ENCODE measurements at regions not wholly inside any gene's neighbourhood (a gene's known extent, or its start where the extent isn't known, plus 50 kb on each side); places are given as distances from the start of the nearest gene placed in this dataset.

DNA sequence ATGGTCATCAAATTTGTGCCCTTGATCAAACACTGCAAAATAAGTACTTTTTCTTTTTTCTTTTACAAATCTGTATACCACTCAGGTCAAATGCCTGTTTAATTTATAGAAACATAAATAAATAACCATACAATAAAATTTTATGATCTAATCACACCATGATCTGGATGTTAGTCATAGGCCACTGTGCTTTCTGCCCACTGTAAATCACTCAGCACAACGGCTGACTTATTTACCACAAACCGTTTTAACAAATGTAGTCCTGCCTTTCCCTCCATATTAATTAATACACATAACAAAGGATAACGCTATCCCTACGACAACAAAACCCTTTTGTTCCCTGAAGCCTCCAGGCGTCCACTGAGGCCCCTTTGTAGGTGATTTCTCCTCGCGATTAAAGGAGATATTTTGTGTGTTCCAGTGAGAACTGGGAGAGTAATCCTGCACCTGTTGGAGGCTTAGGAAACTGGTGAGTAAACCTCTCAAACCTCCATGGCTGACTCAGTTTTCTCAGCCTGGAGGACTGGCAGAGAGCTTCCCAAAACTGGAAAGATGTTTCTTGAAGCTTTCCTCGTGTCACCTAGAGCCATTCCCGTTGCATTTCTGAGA lies 477.1 kb upstream of the SGCG start:
- DNase-seq: no peak

DNA sequence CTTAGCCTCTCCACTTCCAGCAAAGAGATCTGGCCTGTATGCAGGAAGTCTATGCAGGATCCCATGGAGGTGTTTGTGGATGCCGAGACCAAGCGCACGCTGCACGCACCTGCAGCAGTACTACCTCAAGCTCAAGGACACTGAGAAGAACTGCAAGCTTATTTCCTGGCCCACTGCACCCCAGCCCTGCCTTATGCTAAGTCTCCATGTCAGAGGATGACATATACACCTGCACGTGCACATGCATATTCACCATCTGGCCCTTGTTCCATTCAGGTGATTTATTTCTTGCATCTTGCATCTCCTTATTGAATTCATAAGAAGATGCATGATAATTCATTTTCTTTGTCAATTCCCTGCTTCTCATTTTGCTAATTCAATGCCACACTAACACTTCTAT lies 472.8 kb upstream of the SGCG start:
- no peak for DNase-seq

GRCh38 chr13:22717036-22717435 lies 463.7 kb upstream of the SGCG start:
- no peak for DNase-seq

DNA sequence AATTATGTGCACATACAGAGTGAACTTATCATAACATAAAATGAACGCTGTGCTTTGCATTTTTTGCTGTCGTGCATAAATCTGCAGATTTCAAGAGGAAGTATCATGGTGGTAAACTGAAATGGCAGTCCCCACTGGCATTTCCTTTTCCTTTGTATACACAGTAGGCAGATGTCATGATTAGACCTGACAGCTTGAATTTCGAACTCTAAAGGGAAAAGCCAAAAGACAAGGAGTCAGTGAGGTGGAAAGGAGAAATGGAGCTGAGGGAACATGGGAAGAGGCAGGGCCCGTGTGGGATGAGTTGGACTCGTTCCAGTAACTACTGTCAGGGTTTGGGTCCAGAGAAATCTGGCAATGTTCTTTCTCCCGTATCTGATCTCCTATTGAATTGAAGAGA lies 454.1 kb upstream of the SGCG start:
- DNase-seq: no peak

DNA sequence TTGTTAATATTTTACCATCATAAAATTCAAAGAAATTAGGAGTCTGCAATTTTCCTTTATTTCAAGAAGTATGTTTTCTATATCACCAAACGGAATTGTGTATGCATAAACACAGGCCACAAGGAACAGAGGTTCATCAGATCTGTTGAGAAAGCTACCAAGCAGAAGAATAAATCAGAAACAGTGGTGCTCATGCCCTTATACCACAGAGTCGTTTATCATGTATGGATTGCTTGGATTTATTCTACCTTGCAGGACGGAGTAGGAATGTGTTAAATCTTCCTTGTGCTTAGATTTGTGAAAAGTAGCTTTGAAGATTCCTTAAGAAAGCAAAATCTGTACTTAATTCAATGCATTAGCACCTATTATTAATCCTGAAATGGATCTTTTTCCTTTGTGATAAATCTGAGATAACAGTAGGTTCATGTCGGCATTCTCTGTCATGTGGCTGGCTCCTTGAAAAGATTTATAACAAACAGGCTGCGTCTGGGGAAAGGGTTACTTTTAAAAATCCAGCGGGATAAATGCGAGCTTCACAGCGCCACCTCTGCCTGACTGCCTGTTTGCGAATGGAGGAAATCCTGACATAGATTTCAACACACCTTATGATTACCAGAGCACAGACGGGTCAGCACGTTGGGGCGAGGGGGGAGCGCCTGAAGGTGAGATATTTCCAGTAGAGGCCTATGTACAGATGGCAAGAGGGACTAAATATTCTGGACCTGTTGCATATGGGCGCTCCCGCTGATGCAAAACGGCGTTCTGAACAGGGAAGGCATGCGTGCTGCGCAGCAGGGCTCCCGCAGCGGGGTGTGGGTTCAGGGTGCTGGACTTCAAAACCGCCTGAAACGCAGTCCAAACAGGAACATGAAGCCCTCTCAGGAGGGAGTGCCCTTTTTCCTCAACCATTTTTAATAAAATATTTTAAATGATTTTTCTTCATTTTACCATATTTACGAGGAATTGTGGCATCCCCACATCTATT lies 445.5 kb upstream of the SGCG start:
- DNase-seq: no peak

GRCh38 chr13:22736084-22736767 lies 444.6 kb upstream of the SGCG start:
- no peak for DNase-seq

- no peak for DNase-seq
Observed at GRCh38 chr13:22736768-22737092, 444.0 kb upstream of the SGCG start.

DNA sequence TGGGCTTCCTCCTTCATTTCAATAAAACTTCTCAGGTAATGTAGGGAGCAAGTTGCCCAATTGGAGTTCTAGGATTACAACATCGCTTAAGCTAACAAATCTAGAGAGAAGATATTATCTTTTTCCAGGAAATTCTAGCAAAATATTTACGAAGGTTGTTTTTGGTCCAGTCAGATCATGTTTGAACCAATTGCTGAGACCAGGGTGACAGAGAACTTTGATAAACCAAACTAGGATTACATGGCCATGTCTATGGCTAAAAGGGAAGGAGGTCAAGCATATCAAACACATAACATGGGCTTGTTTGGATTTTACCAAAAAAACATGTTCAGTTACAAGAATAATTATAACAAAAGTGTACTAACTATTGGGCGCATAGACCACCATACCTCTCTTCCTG lies 442.4 kb upstream of the SGCG start:
- no peak for DNase-seq

GRCh38 chr13:22740264-22740663 lies 440.5 kb upstream of the SGCG start:
- DNase-seq: no peak

DNA sequence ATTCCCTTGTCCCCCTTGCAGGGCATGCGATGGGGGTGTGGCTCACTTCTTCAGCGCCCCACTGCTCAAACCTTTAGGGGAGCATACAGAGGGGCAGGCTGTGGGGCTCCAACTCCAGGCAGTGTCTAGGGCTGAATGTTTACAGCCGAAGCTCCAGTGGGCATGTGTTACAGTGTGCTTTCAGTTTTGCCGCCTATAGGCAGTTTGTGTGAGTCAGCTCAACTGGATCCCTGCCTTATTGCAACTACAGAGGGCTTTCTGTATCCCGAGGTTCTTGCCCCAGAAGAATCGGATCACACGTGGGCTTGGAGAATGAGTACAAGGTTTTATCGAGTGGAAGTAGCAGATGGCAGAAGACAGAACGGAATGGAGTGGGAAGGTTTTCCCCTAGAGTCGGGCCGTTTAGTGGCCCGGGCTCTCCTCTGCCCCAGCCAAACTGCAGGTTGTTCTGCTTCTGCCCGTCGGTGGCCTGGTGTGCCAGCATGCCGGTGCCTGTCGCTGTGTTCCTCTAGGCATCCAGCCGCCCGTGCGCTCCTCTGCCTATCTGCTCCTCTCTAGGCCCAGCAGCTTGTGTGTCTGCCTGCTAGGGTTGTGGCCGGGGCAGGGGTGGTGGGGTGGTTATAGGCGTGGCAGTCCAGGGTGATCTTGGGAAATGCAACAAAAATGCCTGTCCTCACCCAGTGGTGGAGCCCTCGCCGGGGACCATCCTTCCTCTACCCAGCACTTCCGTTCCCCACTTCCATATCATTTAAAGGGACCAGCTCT lies 435.9 kb upstream of the SGCG start:
- DNase-seq: no peak

GRCh38 chr13:22748866-22749577 lies 431.8 kb upstream of the SGCG start:
- DNase-seq: no peak

DNA sequence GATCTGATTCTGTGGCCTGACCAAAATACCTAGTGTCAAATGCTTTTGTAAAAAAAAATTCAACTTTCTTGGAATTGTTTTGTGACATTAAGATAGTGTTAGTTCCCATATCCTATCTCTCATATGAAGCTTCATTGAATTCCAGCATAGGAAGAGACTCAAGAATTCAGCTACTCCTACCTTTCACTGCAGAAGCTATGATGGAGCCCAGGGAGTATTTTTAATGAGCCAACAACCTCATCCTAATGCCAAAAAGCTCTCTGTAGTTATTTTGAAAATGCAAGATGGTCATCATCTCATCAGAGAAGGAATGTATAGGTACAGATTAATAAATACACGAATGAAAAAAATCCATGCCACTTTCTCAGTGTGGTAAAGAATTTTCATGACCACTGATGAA lies 431.2 kb upstream of the SGCG start:
- no peak for DNase-seq

DNA sequence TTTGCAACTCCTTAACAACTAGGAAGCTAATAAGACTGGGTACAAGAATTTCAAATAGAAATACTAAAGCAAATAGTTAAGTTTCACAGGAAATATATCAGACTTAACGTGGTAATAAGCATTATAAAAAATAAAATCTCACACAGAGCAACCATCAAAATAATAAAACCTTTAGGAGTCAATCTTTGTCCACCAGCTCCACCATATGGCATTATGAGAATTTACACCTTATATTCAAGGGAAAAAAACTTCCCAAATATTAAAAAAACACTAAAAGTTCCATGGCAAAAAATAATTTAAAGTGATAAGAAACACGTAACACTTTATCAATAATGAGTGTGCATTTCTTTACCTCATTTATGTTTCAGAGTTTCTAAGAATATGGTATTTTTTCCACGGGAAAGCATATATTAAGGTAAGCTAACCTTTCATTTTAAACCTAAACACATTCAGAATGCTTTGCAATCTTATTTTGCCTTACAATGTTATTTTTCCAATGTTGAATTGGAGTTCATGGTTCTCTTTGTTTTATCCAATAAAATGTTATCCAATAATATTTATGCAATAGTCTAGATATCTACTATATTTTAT lies 423.2 kb upstream of the SGCG start:
- no peak for DNase-seq

GRCh38 chr13:22758245-22758644 lies 422.5 kb upstream of the SGCG start:
- DNase-seq: no peak

- no peak for DNase-seq
Observed at GRCh38 chr13:22761709-22762108, 419.1 kb upstream of the SGCG start.

- no peak for DNase-seq
Observed at GRCh38 chr13:22765547-22765946, 415.2 kb upstream of the SGCG start.

DNA sequence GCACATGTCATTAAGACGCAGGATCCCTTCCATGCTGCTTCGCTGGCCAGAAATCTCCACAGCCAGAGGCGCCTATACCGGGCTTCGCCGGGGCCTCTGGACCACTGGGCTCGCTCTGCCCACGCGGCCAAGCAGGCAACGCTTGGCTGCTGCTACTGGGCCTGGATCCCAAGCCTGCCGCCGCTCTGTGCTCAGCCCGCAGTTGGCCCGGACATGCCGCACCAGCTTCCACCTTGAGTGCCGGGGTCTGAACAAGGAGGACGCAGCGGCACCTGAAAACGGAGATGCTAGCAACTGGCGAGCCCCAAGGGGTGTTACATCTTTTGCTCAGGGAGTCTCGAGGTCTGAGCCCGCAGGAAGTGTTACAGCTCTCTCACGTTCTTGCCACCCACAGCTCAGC lies 409.9 kb upstream of the SGCG start:
- no peak for DNase-seq

GRCh38 chr13:22773465-22773864 lies 407.3 kb upstream of the SGCG start:
- DNase-seq: no peak

DNA sequence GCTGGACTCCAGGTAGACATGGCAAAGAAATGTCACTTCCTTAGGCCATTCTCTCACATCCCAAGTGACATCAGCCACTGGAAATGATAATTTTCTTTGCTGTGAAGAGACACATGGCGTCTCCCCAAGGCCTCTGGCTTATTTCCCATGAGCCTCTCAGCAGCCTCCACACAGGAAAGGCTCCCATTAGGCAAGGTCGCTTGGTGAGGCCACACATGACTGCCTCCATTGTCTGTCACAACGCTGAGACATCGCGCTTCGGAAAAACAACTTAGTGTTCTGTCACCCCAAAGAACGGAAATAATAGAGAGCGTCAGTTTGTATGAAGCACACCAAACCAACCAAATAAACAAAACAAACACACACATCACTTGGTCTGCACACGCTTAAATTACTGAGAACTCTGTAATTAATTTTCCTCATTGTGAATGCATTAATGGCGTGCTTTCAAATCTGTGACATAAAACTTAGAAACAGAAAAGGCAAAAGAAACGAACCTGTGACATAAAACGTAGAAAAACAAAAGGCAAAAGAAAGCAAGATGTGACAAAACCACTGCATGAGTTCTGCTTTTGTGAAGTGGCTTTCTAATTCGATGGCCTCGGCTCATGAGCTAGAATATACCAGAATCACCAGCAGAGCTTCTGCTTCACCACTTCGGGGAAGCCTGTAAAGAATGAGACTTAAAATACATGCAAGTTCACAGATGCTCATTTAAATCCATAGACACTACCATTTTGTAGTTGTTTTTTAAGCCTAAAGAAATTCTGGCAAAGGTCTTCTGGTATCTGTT lies 404.2 kb upstream of the SGCG start:
- DNase-seq: no peak

GRCh38 chr13:22777207-22777606 lies 403.6 kb upstream of the SGCG start:
- no peak for DNase-seq

GRCh38 chr13:22789027-22789593 lies 391.7 kb upstream of the SGCG start:
- no peak for DNase-seq

All from activated naive CD4-positive, alpha-beta T cell treated with anti-CD3 and anti-CD28 coated beads, Interleukin-2, amount 50 U/mL, for 16 hours (primary cell).